Gastroesophageal sphincter (tissue), 2 donors: ENCODE measurements at regions not wholly inside any gene's neighbourhood (a gene's known extent, or its start where the extent isn't known, plus 50 kb on each side); places are given as distances from the start of the nearest gene placed in this dataset.

Source experiments
- EP300 ChIP-seq: sonication (generic); formaldehyde crosslinking; IDR thresholded peaks from one replicate; pipeline ENCODE4 v1.6.1; 2017; ENCODE audit warnings: antibody characterized with exemption, mild to moderate bottlenecking
- POLR2A ChIP-seq, 2 donors: fragments of 450-650 bp; IDR thresholded peaks; one replicate each; pipeline ENCODE4 v1.6.1; 2017; ENCODE audit warnings: antibody characterized with exemption in 2 of 2, mild to moderate bottlenecking in 2 of 2, moderate library complexity in 1 of 2
- POLR2AphosphoS5 ChIP-seq: sonication (generic); formaldehyde crosslinking; IDR thresholded peaks from one replicate; pipeline ENCODE4 v1.6.1; 2017; ENCODE audit warnings: antibody characterized with exemption

DNA sequence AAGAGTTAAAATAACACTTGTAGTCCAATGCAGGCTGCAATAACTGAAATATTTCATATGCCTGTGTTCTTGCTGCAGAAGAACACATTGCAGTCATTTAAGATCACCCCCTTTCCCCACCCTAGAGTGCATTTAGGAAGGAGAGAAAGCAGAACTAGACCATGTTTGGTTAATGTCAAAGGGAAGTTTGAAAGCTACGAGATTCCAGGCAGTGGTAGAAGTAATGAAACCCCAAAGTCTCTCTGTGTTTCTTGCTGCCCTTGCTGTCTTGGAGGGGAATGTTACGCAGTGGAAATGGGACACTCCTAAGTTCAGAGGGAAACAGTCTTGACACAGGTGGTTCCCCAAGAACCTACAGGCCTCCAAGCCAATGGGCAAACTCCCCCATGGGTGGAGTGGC lies 242.9 kb downstream of the PTEN start:
- TF ChIP-seq POLR2AphosphoS5 (no peak), POLR2A (IDR thresholded peaks at IDR 0.05) (no peak), EP300 (no peak)
